ENCODE measurements at regions not wholly inside any gene's neighbourhood (a gene's known extent, or its start where the extent isn't known, plus 50 kb on each side); places are given as distances from the start of the nearest gene placed in this dataset.

GRCh38 chr10:9939716-9940115, 1078.0 kb upstream of the CELF2 start:
- TF ChIP-seq SMC3 (IDR thresholded peaks at IDR 0.05; ENCODE audit: borderline replicate concordance, low read length) (no peak), POLR2A (IDR thresholded peaks at IDR 0.05; ENCODE audit: low read depth, low read length) (no peak), CTCF (IDR thresholded peaks at IDR 0.05 in 2 of 3, conservative IDR thresholded peaks at IDR 0.05 in 1 of 3; ENCODE audit: control insufficient read depth in 2 of 3, extremely low read depth in 1 of 3, insufficient read depth in 1 of 3, low read depth in 3 of 3, low read length in 3 of 3) (no peak), ELK1 (IDR thresholded peaks at IDR 0.05; ENCODE audit: low read depth, low read length) (no peak), TCF3 (IDR thresholded peaks at IDR 0.05; ENCODE audit: borderline replicate concordance, insufficient read depth, low read depth, low read length) (no peak)
